SIG-M5 treated with dmso at 0.1 percent for 504 hours (cell line): ENCODE measurements at regions not wholly inside any gene's neighbourhood (a gene's known extent, or its start where the extent isn't known, plus 50 kb on each side); places are given as distances from the start of the nearest gene placed in this dataset.
"Not testable (repeated sequence)": the region's sequence is repeated elsewhere in the genome, so short reads cannot be mapped to it uniquely, and the experiment has no call there.

Experiments used
- DNase-seq: peaks from one replicate; lab custom pipeline; 2025; ENCODE audit not compliant: unreplicated experiment; lab: John Stamatoyannopoulos, UW

GRCh38 chrX:84856791-84857190 is 146.9 kb upstream of the APOOL start:
- DNase-seq = not testable (repeated sequence)

GRCh38 chrX:84858771-84859170 is 144.9 kb upstream of the APOOL start:
- DNase-seq = not testable (repeated sequence)

DNA sequence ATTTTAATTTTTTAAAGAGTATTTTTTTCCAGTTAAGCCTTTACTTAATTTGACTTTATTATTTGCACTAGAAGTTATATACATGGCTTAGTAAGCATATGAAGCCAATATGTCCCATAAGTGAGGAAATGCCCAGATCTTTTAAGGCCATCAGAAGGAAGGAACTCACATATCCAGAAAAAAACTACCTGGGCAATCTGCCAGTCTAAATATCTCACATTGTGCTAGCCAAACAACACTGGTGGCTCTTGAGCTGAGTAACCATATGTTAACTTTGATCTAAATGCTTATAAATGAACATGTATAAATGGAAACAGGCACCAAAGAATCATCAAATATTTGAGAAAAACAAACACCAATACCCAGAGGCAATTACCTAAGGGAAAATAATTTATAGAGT is 138.6 kb upstream of the APOOL start:
- DNase-seq = no peak

DNA sequence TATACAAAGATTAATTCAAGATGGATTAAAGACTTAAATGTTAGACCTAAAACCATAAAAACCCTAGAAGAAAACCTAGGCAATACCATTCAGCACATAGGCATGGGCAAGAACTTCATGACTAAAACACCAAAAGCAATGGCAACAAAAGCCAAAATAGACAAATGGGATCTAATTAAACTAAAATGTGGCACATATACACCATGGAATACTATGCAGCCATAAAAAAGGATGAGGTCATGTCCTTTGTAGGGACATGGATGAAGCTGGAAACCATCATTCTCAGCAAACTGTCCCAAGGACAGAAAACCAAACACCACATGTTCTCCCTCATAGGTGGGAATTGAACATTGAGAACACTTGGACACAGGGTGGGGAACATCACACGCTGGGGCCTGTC is 133.4 kb upstream of the APOOL start:
- not testable (repeated sequence) for DNase-seq

DNA sequence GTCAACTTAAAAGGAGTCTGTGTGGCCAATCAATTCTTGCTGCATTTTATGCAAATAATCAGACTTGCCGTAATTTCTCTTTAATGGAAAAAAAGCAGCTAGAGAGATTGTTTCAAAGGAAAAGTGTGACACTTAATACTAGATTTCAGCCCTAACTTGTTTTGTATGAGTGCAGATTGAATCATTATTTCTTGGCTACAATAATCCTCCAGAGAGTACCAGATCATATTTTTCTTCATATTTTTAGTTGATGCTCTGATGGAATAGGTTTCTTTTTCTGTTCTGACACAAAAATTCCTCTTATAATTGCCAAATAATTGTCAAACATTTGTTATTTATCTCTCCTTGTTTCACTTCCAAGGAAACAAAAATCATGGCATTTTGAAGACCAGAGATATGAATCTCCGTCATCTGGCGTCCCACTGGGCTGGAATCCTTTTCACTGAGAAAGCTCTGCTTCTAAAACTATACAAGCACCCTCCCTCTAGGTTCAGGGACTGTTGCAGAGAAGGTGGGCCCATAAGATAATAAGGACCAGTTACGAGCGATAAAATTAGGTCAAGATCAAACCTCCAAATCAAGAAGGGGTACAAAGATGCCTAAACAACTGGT is 131.4 kb upstream of the APOOL start:
- DNase-seq = not testable (repeated sequence)

DNA sequence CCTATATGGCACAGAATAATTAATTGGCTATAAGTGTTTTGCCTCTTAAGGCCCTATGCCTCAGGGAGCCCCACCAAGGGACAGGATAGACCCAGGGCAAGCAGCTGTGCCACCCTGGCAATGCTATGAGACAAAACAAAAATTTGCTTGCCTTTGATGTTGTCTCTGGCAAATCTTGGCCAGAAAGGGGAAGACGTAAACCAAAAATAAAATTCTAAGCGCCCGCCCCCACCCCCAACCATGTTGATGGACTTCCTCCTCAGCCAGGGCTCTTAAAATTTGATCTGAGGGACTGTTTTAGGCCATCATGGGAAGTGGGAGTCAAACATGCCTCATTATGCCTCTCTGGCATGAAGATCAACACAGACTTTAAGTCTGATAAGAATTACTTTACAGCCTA is 130.5 kb upstream of the APOOL start:
- no peak for DNase-seq

GRCh38 chrX:84876876-84877275 is 126.8 kb upstream of the APOOL start:
- DNase-seq = no peak

DNA sequence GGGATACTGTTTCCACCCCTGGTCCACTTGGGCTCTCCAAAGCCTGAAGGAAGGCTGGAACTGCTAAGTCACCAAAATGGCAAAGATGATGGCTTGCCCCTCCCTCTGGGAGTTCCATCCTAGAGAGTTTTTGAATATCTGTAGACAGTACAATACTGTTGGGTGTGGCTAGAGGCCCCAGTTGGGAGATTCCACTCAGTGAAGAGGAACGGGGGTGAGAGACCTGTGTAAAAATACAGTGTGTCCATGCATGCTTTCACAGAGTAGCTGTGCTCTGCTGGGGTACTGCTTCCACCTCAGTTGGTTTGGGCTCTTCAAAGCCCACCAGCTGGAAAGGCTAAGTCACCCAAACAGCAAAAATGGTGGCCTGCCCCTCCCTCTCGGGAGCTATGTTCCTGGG is 109.8 kb upstream of the APOOL start:
- no peak for DNase-seq

DNA sequence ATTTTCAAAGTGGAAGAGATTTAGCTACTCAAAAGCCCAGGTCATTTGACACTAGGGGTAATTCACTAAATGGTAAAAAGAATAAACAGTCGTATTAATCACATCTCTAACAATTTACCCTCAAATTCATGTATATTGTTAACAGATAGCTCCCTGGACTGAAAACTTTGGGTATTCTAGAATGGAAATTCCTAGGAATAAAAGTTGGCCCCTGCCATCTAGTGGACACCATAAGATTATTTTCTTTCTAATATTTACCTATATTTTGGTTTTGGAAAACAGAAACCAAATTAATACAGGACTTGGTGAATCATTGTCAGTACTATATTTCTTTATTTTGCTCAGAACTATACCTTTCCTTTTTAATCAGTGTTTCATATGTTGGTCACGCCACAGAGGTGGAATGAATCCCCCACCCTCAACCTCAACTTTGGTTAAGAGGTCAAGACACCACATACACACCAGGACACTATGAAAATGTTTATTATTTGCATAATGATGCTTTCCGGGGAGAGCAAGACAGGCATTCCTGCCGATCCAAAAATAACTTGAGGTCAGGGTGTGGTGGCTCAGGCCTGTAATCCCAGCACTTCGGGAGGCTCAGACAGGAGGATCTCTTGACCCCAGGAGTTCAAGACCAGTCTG is 96.2 kb upstream of the APOOL start:
- peak; percentile 4 for DNase-seq

DNA sequence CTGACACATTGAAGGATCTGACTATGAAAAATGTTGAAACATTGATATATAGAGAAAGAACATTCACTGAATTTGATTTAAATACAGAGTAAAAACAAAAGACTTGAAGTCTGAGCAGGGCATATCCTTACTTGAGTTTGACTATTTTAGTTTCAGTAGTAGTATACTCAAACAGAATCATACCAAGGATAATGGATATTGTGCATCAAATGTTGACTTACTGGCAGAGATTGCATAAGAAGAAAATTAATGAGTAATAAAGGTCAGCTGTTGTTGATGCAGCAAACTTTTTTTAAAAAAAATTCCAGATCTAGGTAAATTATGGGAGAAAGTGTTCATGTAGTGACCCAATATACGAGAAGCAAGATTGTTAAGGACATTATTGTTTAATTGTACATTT is 94.5 kb upstream of the APOOL start:
- no peak for DNase-seq

- DNase-seq = no peak
These were observed 79.1 kb upstream of the APOOL start for GRCh38 chrX:84924624-84925023.

GRCh38 chrX:84932814-84933213 is 70.9 kb upstream of the APOOL start:
- no peak for DNase-seq

GRCh38 chrX:84933956-84934556 is 69.6 kb upstream of the APOOL start:
- no peak for DNase-seq
